GM12891 (cell line): ENCODE measurements at regions not wholly inside any gene's neighbourhood (a gene's known extent, or its start where the extent isn't known, plus 50 kb on each side); places are given as distances from the start of the nearest gene placed in this dataset.

Source experiments
- POLR2AphosphoS5 ChIP-seq: IDR thresholded peaks from 2 replicates; pipeline ENCODE4 v1.6.1; 2011; ENCODE audit warnings: low read depth, low read length, control low read depth
- SPI1 ChIP-seq: IDR thresholded peaks from 2 replicates; pipeline ENCODE4 v1.6.1; 2011; ENCODE audit warnings: low read depth, low read length, control low read depth

GRCh38 chr12:75707983-75708382 is 196.6 kb upstream of the KRR1 start:
- TF ChIP-seq SPI1 (no peak), POLR2AphosphoS5 (no peak)
